GM12874 (cell line): ENCODE measurements at regions not wholly inside any gene's neighbourhood (a gene's known extent, or its start where the extent isn't known, plus 50 kb on each side); places are given as distances from the start of the nearest gene placed in this dataset.

ENCODE experiments used
- CTCF ChIP-seq: IDR thresholded peaks from 2 replicates; pipeline ENCODE4 v1.5.1; 2011; ENCODE audit warnings: low read depth, mild to moderate bottlenecking, control low read depth, low read length, moderate library complexity; ENCODE audit not compliant: insufficient read depth

- TF ChIP-seq CTCF, result no peak
Measured at GRCh38 chr2:140027320-140027719, 1247.1 kb upstream of the NXPH2 start.

- TF ChIP-seq CTCF, result no peak
Measured at GRCh38 chr2:140023291-140023690, 1243.1 kb upstream of the NXPH2 start.

GRCh38 chr2:140018541-140018940 lies 1238.4 kb upstream of the NXPH2 start:
- no peak for TF ChIP-seq CTCF

GRCh38 chr2:140014204-140014546 lies 1234.0 kb upstream of the NXPH2 start:
- no peak for TF ChIP-seq CTCF

GRCh38 chr2:140013545-140014203 lies 1233.5 kb upstream of the NXPH2 start:
- TF ChIP-seq CTCF, result no peak

- no peak for TF ChIP-seq CTCF
Measured at GRCh38 chr2:140011287-140011686, 1231.1 kb upstream of the NXPH2 start.

- TF ChIP-seq CTCF, result no peak
Measured at GRCh38 chr2:140002110-140002509, 1221.9 kb upstream of the NXPH2 start.
